ENCODE measurements at regions not wholly inside any gene's neighbourhood (a gene's known extent, or its start where the extent isn't known, plus 50 kb on each side); places are given as distances from the start of the nearest gene placed in this dataset.

DNA sequence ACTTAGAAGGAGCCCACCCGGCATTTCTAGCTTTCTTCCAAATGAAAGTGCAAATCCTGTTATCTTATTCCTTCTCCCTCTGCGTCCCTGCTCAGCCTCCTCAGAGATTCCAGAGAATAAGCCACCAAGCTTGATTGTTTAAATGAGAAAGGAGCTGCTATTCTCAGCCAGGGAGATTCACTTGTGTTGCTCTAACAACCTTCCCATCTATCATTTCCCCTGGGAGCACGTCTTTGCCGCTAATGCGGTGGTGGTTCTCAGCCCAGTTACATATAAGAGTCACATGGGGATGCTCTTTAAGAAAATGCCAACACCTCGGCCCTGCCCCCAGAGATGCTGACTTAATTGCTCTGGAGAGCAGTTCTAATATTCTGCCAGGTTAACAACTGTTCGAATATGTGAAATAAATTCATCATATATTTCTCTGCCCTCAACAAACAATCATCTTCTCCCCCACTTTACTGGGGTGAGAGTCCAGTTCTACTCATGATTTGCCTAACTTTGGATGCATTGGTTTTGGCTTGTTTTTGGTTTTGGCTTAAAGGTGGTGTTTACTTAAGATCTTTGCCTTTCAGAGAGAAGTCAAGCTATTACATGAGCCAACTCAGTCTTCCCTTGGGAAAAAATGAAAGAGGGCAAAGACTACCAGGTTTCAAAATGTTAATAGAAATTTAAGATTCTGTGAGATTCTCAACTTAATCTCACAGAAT, 213.9 kb downstream of the SEC16B start:
- DNase-seq (no peak), ATAC-seq (no peak)
- H3K9me3 ChIP-seq = no peaks in the 10 kb centered on the region
- TF ChIP-seq, protein P1, sequence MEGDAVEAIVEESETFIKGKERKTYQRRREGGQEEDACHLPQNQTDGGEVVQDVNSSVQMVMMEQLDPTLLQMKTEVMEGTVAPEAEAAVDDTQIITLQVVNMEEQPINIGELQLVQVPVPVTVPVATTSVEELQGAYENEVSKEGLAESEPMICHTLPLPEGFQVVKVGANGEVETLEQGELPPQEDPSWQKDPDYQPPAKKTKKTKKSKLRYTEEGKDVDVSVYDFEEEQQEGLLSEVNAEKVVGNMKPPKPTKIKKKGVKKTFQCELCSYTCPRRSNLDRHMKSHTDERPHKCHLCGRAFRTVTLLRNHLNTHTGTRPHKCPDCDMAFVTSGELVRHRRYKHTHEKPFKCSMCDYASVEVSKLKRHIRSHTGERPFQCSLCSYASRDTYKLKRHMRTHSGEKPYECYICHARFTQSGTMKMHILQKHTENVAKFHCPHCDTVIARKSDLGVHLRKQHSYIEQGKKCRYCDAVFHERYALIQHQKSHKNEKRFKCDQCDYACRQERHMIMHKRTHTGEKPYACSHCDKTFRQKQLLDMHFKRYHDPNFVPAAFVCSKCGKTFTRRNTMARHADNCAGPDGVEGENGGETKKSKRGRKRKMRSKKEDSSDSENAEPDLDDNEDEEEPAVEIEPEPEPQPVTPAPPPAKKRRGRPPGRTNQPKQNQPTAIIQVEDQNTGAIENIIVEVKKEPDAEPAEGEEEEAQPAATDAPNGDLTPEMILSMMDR (IDR thresholded peaks at IDR 0.05) = no peak
- H3K36me3 ChIP-seq (ENCODE audit: low read depth) = no peaks in the 10 kb centered on the region
- H3K4me3 ChIP-seq = no peak overlapping the region
- intact Hi-C loops (cut with DNase I, micrococcal nuclease) = no loop called here
- no peaks in the 10 kb centered on the region for H3K4me1 ChIP-seq (ENCODE audit: low read depth)

DNA sequence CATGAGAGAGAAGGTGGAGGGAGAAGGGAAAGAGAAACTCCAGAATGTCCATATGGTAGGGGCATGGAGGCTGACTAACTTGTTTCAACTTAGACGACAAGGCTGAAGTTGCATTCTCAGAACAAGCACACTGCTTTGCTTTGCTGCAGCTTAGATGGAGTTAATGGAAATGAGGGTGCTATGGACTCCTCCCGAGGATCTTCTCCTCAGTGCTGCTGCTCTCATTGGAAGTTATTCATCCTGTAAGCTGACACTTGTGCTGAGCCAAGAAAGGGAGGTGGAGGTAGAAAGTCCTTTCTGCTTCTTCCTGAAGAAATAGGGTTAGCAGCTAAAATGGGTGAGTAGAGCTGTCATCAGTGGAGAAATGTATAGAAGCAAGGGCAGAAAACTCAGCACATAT, 215.3 kb downstream of the SEC16B start:
- Histone ChIP-seq H3K9me3 (no peaks in the 10 kb centered on the region), H3K4me1 (ENCODE audit: low read depth) (no peaks in the 10 kb centered on the region), H3K36me3 (ENCODE audit: low read depth) (no peaks in the 10 kb centered on the region), H3K4me3 (no peak overlapping the region)
- intact Hi-C loops (cut with DNase I, micrococcal nuclease) = no loop called here
- TF ChIP-seq, protein P1 (IDR thresholded peaks at IDR 0.05) = no peak
- no peak for DNase-seq
- no peak for ATAC-seq

DNA sequence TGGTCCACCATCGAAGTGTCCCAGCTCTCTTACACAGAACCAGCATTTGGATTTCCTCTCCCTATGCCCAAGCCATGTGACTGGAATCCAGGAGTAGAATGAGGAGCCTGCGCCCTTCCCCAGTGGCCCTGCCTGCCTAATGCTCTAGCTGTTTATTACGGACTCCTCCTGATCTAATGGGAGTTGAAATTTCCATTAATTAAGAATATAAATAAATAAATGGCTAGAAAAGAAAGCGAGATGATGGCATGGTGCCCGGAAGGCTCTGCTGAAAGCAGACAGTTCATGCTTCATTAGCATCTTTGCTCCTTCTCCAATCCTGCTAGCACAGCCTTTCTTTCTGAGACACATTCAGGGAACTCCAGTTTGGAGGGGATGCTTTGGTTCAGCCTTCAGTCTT, 216.2 kb downstream of the SEC16B start:
- ATAC-seq = no peak
- Histone ChIP-seq H3K4me1 (ENCODE audit: low read depth) (no peaks in the 10 kb centered on the region), H3K36me3 (ENCODE audit: low read depth) (no peaks in the 10 kb centered on the region), H3K9me3 (no peaks in the 10 kb centered on the region), H3K4me3 (no peak overlapping the region)
- intact Hi-C loops (cut with DNase I, micrococcal nuclease) = no loop called here
- TF ChIP-seq, protein P1 (IDR thresholded peaks at IDR 0.05) = no peak
- DNase-seq = no peak

DNA sequence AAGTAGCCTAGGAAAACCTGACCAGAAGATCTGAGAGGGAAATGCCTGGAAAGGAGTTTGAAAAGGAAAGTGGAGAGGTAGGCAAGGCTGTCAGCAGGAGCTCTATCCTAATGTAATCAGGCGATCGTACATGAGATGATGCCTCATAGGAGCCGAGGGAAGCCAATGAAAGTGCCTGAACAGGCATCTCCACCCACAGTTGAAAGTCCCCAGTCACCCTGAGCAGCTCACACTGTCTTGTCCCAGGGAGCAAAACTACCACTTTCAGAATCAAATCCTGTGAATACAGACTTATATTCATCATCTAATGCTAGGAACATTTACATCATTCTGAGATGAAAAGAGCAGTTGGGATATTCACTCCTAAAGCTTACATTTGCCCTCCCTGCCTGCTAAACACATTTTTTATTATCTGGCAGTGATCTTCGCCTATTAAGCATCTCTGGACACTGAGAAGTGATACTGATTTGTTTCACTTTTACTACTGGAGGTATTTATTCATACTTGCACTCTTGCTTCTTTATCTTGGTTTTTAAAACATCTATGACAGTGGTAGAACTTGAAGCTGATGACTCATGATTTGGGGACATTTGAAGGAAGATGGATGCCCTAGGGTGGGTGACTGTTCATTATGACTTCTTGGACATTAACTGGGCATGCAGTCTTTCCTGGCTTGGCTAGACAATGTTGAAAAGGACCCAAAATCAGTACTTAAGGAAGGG, 221.6 kb downstream of the SEC16B start:
- TF ChIP-seq, protein P1 (IDR thresholded peaks at IDR 0.05) = no peak
- ATAC-seq (no peak), DNase-seq (no peak)
- intact Hi-C loops (cut with DNase I, micrococcal nuclease) = no loop called here
- Histone ChIP-seq H3K4me3 (no peak overlapping the region), H3K4me1 (ENCODE audit: low read depth) (no peaks in the 10 kb centered on the region), H3K9me3 (no peaks in the 10 kb centered on the region), H3K36me3 (ENCODE audit: low read depth) (no peaks in the 10 kb centered on the region)

DNA sequence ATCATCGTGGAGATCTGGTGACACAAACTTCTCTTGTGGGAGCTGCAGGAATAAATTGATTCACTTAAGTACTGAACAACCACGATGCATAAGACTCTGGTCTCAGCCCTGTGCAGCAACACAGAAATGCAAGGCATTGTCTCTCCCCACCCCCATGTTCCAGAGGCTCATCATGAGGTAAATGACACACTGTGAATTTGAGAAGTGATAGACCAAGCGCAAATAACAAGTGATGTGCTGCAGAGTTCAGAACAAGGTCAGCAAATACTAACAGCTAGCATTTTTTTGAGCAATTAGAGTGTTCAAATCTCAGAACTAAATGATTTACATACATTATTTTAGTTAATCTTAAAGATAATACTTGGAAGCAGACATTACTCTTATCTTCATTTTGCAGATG, 223.7 kb downstream of the SEC16B start:
- ATAC-seq (no peak), DNase-seq (no peak)
- Histone ChIP-seq H3K4me3 (no peak overlapping the region), H3K4me1 (ENCODE audit: low read depth) (no peaks in the 10 kb centered on the region), H3K36me3 (ENCODE audit: low read depth) (no peaks in the 10 kb centered on the region), H3K9me3 (no peaks in the 10 kb centered on the region)
- intact Hi-C loops (cut with DNase I, micrococcal nuclease) = no loop called here
- TF ChIP-seq, protein P1 (IDR thresholded peaks at IDR 0.05) = no peak
